HepG2 (cell line): ENCODE measurements at regions not wholly inside any gene's neighbourhood (a gene's known extent, or its start where the extent isn't known, plus 50 kb on each side); places are given as distances from the start of the nearest gene placed in this dataset.
A peak's percentile ranks its signal among the peaks of the same experiment; 100 is the strongest.

Source experiments
- ATAC-seq: fragments of 200-7000 bp; cut with Tn5 transposase; 3 replicates; pipeline ENCODE4 v1.9.1; 2020; ENCODE audit warnings: mild to moderate bottlenecking, moderate library complexity
- BruUV-seq: library from RNA; stranded (reverse); fragments of 400-500 nt; replicated peaks from 2 replicates; lab custom pipeline; 2021; lab: Mats Ljungman, UMichigan
- CTCF ChIA-PET: fragments of 300-600 bp; formaldehyde crosslinking; extraction: SDS; loops from one replicate; lab custom pipeline; 2021; ENCODE audit warnings: low total read pairs, inconsistent platforms, low intra/inter-chr PET ratio; lab: Yijun Ruan, JAX
- POLR2A ChIA-PET: fragments of 350-600 bp; sonication (Branson Sonifier 250); formaldehyde crosslinking; loops from one replicate; lab custom pipeline; 2020; ENCODE audit warnings: antibody characterized with exemption, inconsistent platforms; lab: Yijun Ruan, JAX
- DNase-seq: peaks from one replicate; pipeline ENCODE4 v3.0.0-alpha.2; 2015; ENCODE audit warnings: low spot score
- FAIRE-seq: peaks from 3 replicates; lab custom pipeline; 2011; peaks lifted over from hg19 to GRCh38; lab: Jason Lieb, UNC
- H2AFZ ChIP-seq: one replicate; pipeline ENCODE4 v1.6.1; 2011; ENCODE audit warnings: low read length, inconsistent platforms
- H3K27ac ChIP-seq: fragments of 300-600 bp; 3 replicates; pipeline ENCODE4 v1.8.0; 2011; ENCODE audit warnings: mixed run types, mild to moderate bottlenecking, mixed read lengths, low read length, inconsistent platforms; ENCODE audit not compliant: insufficient read depth; ENCODE audit errors: extremely low read length
- H3K27me3 ChIP-seq, 2 experiments: fragments of 200-600 bp in 1 of 2; 2 replicates in 1 of 2; 3 replicates in 1 of 2; pipeline versions ENCODE4 v1.6.0 to v1.8.0; 2011; ENCODE audit warnings: low read length in 2 of 2, mild to moderate bottlenecking in 2 of 2, moderate library complexity in 2 of 2, inconsistent platforms in 1 of 2; ENCODE audit not compliant: insufficient read depth in 2 of 2, control insufficient read depth in 1 of 2
- H3K36me3 ChIP-seq, 2 experiments: fragments of 200-600 bp in 1 of 2; replicated peaks in 1 of 2; 2 replicates in 1 of 2; 3 replicates in 1 of 2; pipeline versions ENCODE4 v1.5.1 to v1.8.0; 2011; ENCODE audit warnings: low read length in 2 of 2, inconsistent platforms in 1 of 2; ENCODE audit not compliant: insufficient read depth in 2 of 2, control insufficient read depth in 1 of 2
- H3K4me1 ChIP-seq: 2 replicates; pipeline ENCODE4 v1.5.1; 2012; ENCODE audit warnings: low read length, inconsistent platforms; ENCODE audit not compliant: insufficient read depth
- H3K4me2 ChIP-seq: 2 replicates; pipeline ENCODE4 v1.6.0; 2011; ENCODE audit warnings: low read depth, low read length, inconsistent platforms
- H3K4me3 ChIP-seq, 3 experiments: fragments of 200-600 bp in 1 of 3; sonication (generic), shearing (Covaris generic) in 1 of 3; replicated peaks in 1 of 3; 2 replicates each; pipeline ENCODE4 v1.5.1; 2011 to 2016; ENCODE audit warnings: low read length in 3 of 3, inconsistent platforms in 2 of 3, low read depth in 2 of 3, mild to moderate bottlenecking in 2 of 3, control low read depth in 1 of 3, mixed read lengths in 1 of 3; ENCODE audit not compliant: insufficient read depth in 1 of 3
- H3K79me2 ChIP-seq: one replicate; pipeline ENCODE4 v1.6.1; 2011; ENCODE audit warnings: low read length, inconsistent platforms; ENCODE audit not compliant: insufficient read depth
- H3K9ac ChIP-seq: 2 replicates; pipeline ENCODE4 v1.6.0; 2011; ENCODE audit warnings: mild to moderate bottlenecking, low read depth, low read length, inconsistent platforms; ENCODE audit not compliant: insufficient read depth
- H3K9me3 ChIP-seq: 2 replicates; pipeline ENCODE4 v1.5.1; 2012; ENCODE audit warnings: mild to moderate bottlenecking, low read length
- H4K20me1 ChIP-seq: 2 replicates; pipeline ENCODE4 v1.6.0; 2011; ENCODE audit warnings: inconsistent platforms, mild to moderate bottlenecking, low read length, moderate library complexity; ENCODE audit not compliant: insufficient read depth
- CHCHD3 ChIP-seq: sonication (generic); formaldehyde crosslinking; IDR thresholded peaks from 2 replicates; pipeline ENCODE4 v1.8.0; 2022; ENCODE audit warnings: mild to moderate bottlenecking, missing genetic modification reagents, moderate library complexity
- SOX6 ChIP-seq, 2 experiments: fragments of 450-650 bp in 1 of 2; sonication (generic) in 1 of 2; formaldehyde crosslinking in 1 of 2; IDR thresholded peaks; 2 replicates each; pipeline versions ENCODE4 v1.4.0 to v1.6.1; 2017 to 2020; ENCODE audit warnings: antibody characterized with exemption in 1 of 2, mild to moderate bottlenecking in 1 of 2, missing genetic modification reagents in 1 of 2
- WGBS: methylation state at CpG from one replicate; pipeline ENCODE4 v1.1.6; 2017; ENCODE audit warnings: low lambda C conversion rate; 5-methylcytosine and 5-hydroxymethylcytosine counted together
- in situ Hi-C: cut with HindIII; loops from 2 replicates; pipeline ENCODE4 v1.10.0; 2017; ENCODE audit warnings: low pct_unique_long_range_greater_than_20kb; ENCODE audit not compliant: extremely low pct_ligation_motif_present
- intact Hi-C: fragments of 100-400 bp; cut with micrococcal nuclease; formaldehyde crosslinking; loops from one replicate; pipeline ENCODE4 v1.10.0; 2022; ENCODE audit not compliant: unreplicated experiment
- TF ChIP-seq, protein P1 (sequence below): sonication (generic); formaldehyde crosslinking; IDR thresholded peaks from 2 replicates; pipeline ENCODE4 v1.5.1; 2020; ENCODE audit warnings: mild to moderate bottlenecking, missing genetic modification reagents, moderate library complexity

DNA sequence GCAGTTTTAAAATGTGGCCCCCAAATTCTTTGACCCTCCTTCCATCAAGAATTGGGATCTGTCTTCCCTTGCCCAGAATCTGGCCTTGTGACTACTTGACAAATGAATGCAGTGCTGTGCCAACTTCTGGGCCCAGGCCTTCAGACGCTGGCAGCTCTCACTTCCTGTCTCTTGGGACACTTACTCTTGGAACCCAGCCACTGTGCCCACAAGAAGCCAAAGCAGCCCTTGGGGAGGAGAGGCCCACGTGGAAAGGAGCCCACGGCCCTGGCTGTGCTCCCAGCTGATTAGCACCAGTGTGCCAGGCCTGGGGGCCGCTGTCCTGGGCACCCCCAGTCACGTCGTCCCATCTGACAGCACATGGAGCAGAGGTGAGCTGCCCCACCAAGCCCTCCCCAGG lies 56.6 kb downstream of the RPL37A start:
- POLR2A ChIA-PET = interaction anchor here (1.5 kb wide), 1 partner anchor 17 kb away, joined by 4 read pairs; no protein-coding TSS in a partner anchor

More for the DNA sequence above, 56.6 kb downstream of the RPL37A start:
- no peak for DNase-seq
- Histone ChIP-seq H3K27ac (no peak overlapping the region), H4K20me1 (no peaks in the 10 kb centered on the region), H3K4me3 (no peak overlapping the region), H2AFZ (no peak overlapping the region), H3K4me2 (no peak overlapping the region)
- no TSS peak for BruUV-seq
- in situ Hi-C loops = no loop called here
- no peak for TF ChIP-seq SOX6 (IDR thresholded peaks at IDR 0.05)
- TF ChIP-seq SOX6 (CRISPR knock-in tag; IDR thresholded peaks at IDR 0.05) = no peak
- 0 out of 2 replicates have a peak, but pooled peaks have one; percentile 45 for TF ChIP-seq CHCHD3
- TF ChIP-seq, protein P1, sequence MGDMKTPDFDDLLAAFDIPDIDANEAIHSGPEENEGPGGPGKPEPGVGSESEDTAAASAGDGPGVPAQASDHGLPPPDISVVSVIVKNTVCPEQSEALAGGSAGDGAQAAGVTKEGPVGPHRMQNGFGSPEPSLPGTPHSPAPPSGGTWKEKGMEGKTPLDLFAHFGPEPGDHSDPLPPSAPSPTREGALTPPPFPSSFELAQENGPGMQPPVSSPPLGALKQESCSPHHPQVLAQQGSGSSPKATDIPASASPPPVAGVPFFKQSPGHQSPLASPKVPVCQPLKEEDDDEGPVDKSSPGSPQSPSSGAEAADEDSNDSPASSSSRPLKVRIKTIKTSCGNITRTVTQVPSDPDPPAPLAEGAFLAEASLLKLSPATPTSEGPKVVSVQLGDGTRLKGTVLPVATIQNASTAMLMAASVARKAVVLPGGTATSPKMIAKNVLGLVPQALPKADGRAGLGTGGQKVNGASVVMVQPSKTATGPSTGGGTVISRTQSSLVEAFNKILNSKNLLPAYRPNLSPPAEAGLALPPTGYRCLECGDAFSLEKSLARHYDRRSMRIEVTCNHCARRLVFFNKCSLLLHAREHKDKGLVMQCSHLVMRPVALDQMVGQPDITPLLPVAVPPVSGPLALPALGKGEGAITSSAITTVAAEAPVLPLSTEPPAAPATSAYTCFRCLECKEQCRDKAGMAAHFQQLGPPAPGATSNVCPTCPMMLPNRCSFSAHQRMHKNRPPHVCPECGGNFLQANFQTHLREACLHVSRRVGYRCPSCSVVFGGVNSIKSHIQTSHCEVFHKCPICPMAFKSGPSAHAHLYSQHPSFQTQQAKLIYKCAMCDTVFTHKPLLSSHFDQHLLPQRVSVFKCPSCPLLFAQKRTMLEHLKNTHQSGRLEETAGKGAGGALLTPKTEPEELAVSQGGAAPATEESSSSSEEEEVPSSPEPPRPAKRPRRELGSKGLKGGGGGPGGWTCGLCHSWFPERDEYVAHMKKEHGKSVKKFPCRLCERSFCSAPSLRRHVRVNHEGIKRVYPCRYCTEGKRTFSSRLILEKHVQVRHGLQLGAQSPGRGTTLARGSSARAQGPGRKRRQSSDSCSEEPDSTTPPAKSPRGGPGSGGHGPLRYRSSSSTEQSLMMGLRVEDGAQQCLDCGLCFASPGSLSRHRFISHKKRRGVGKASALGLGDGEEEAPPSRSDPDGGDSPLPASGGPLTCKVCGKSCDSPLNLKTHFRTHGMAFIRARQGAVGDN (CRISPR knock-in tag) = peak; percentile 31
- TF ChIP-seq, all 625 proteins: peak for 2
- no peaks in the 10 kb centered on the region for H3K36me3 ChIP-seq
- ATAC-seq (no peak), FAIRE-seq (no peak)
- H3K79me2 ChIP-seq = no peaks in the 10 kb centered on the region
- H3K9me3 ChIP-seq = no peaks in the 10 kb centered on the region
- 56% methylated on average over 1 of the region's 6 CpGs for WGBS
- no peaks in the 10 kb centered on the region; a peak in 1 of 5 replicates for H3K27me3 ChIP-seq
- CTCF ChIA-PET = no interaction called here
- intact Hi-C loops = no loop called here
- H3K4me1 ChIP-seq = peaks cover 59% of the 10 kb centered on the region
- H3K9ac ChIP-seq = no peak overlapping the region
